ENCODE measurements at regions not wholly inside any gene's neighbourhood (a gene's known extent, or its start where the extent isn't known, plus 50 kb on each side); places are given as distances from the start of the nearest gene placed in this dataset.

GRCh38 chr4:129839687-129840086 is 743.7 kb downstream of the C4orf33 start:
- TF ChIP-seq CTCF (IDR thresholded peaks at IDR 0.05) (no peak), POLR2A (IDR thresholded peaks at IDR 0.05) (no peak)
